Breast epithelium (tissue), 3 donors: ENCODE measurements at regions not wholly inside any gene's neighbourhood (a gene's known extent, or its start where the extent isn't known, plus 50 kb on each side); places are given as distances from the start of the nearest gene placed in this dataset.

Experiments
- POLR2A ChIP-seq: fragments of 450-650 bp; IDR thresholded peaks from one replicate; pipeline ENCODE4 v1.6.1; 2016; ENCODE audit warnings: antibody characterized with exemption, mild to moderate bottlenecking, moderate library complexity
- POLR2AphosphoS5 ChIP-seq, 3 donors: sonication (generic); formaldehyde crosslinking; IDR thresholded peaks; one replicate each; pipeline ENCODE4 v1.6.1; 2017; ENCODE audit warnings: antibody characterized with exemption in 3 of 3
- TF ChIP-seq, protein P1 (sequence below), 3 donors: fragments of 450-650 bp; IDR thresholded peaks; one replicate each; pipeline ENCODE4 v1.5.1; 2016 to 2017; ENCODE audit warnings: antibody characterized with exemption in 3 of 3, mild to moderate bottlenecking in 3 of 3, moderate library complexity in 3 of 3

DNA sequence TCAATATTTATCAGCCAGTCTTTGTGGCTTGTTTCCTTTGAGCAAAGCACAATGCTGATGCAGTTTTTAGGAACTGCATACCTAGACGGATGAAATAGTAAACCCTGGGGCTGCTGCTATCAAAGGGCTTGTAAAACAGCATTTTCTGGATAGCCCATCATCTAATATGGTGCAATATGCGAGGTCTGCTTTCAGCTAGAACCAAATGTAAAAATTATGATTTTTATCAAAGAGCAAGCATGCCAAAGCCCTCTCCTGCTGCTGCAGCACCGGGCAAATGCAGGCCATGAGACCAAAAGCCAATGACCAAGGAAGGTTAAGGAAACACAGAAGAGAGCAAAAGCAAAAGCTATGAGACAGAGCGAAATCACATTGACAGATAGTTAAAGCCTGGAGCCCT lies 1000.4 kb downstream of the MAT2B start:
- TF ChIP-seq, protein P1, sequence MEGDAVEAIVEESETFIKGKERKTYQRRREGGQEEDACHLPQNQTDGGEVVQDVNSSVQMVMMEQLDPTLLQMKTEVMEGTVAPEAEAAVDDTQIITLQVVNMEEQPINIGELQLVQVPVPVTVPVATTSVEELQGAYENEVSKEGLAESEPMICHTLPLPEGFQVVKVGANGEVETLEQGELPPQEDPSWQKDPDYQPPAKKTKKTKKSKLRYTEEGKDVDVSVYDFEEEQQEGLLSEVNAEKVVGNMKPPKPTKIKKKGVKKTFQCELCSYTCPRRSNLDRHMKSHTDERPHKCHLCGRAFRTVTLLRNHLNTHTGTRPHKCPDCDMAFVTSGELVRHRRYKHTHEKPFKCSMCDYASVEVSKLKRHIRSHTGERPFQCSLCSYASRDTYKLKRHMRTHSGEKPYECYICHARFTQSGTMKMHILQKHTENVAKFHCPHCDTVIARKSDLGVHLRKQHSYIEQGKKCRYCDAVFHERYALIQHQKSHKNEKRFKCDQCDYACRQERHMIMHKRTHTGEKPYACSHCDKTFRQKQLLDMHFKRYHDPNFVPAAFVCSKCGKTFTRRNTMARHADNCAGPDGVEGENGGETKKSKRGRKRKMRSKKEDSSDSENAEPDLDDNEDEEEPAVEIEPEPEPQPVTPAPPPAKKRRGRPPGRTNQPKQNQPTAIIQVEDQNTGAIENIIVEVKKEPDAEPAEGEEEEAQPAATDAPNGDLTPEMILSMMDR (IDR thresholded peaks at IDR 0.05): no peak
- TF ChIP-seq POLR2A (no peak), POLR2AphosphoS5 (IDR thresholded peaks at IDR 0.05) (no peak)
